HCT116 (cell line): ENCODE measurements at regions not wholly inside any gene's neighbourhood (a gene's known extent, or its start where the extent isn't known, plus 50 kb on each side); places are given as distances from the start of the nearest gene placed in this dataset.

Source experiments
- ATAC-seq: fragments of 200-7000 bp; cut with Tn5 transposase; 2 replicates; pipeline ENCODE4 v1.9.1; 2020; ENCODE audit warnings: mild to moderate bottlenecking, moderate library complexity
- BruUV-seq: library from RNA; stranded (reverse); fragments of 400-500 nt; replicated peaks from 2 replicates; lab custom pipeline; 2021; lab: Mats Ljungman, UMichigan
- CTCF ChIA-PET: fragments of 300-600 bp; sonication (Branson Sonifier 250); formaldehyde crosslinking; loops from one replicate; lab custom pipeline; 2021; ENCODE audit warnings: antibody characterized with exemption; lab: Charles Lee
- POLR2A ChIA-PET: fragments of 300-600, 350-600 bp; sonication (Branson Sonifier 250); formaldehyde crosslinking; loops from one replicate; lab custom pipeline; 2021; ENCODE audit warnings: antibody characterized with exemption; lab: Charles Lee
- RAD21 ChIA-PET, 2 experiments: fragments of 300-600 bp; sonication (Branson Sonifier 250); formaldehyde crosslinking; loops; one replicate each; lab custom pipeline; 2023; ENCODE audit warnings: low total read pairs in 2 of 2; ENCODE audit not compliant: uncharacterized antibody in 2 of 2, unreplicated experiment in 2 of 2, low non-redundant PET in 1 of 2; lab: Charles Lee
- DNase-seq: peaks from one replicate; pipeline ENCODE4 v3.0.0-alpha.2; 2010; ENCODE audit warnings: low read depth, low spot score
- H2AFZ ChIP-seq: fragments of 200-600 bp; shearing (Covaris generic), sonication (generic); 2 replicates; pipeline ENCODE4 v1.6.1; 2017; ENCODE audit warnings: low read depth, mixed run types, mixed read lengths, antibody characterized with exemption, low read length; ENCODE audit not compliant: poor library complexity, severe bottlenecking
- H3K27ac ChIP-seq: 2 replicates; pipeline ENCODE4 v1.5.1; 2012; ENCODE audit warnings: low read depth, low read length
- H3K27me3 ChIP-seq: fragments of 200-600 bp; sonication (generic); 2 replicates; pipeline ENCODE4 v1.6.1; 2016; ENCODE audit warnings: mixed run types, low read length, mixed read lengths; ENCODE audit not compliant: insufficient read depth
- H3K36me3 ChIP-seq, 2 experiments: fragments of 200-500 bp in 1 of 2; fragments of 200-600 bp in 1 of 2; sonication (Bioruptor generic) in 1 of 2; sonication (generic) in 1 of 2; 2 replicates each; pipeline versions ENCODE4 v1.5.1 to v1.6.1; 2014 to 2016; ENCODE audit warnings: low read length in 2 of 2, inconsistent platforms in 1 of 2, mixed read lengths in 1 of 2, mixed run types in 1 of 2; ENCODE audit not compliant: insufficient read depth in 2 of 2, control insufficient read depth in 1 of 2
- H3K4me1 ChIP-seq, 2 experiments: fragments of 200-600 bp in 1 of 2; sonication (generic) in 1 of 2; 2 replicates each; pipeline versions ENCODE4 v1.5.1 to v1.6.1; 2012 to 2017; ENCODE audit warnings: low read length in 2 of 2, inconsistent platforms in 1 of 2, mild to moderate bottlenecking in 1 of 2, mixed read lengths in 1 of 2, mixed run types in 1 of 2, moderate library complexity in 1 of 2; ENCODE audit not compliant: insufficient read depth in 2 of 2, control insufficient read depth in 1 of 2
- H3K4me2 ChIP-seq: fragments of 200-600 bp; sonication (generic); 2 replicates; pipeline ENCODE4 v1.6.1; 2017; ENCODE audit warnings: mixed run types, low read length, mixed read lengths
- H3K4me3 ChIP-seq, 2 experiments: fragments of 200-600 bp in 1 of 2; sonication (generic) in 1 of 2; replicated peaks in 1 of 2; 2 replicates each; pipeline ENCODE4 v1.5.1; 2011 to 2016; ENCODE audit warnings: low read length in 2 of 2, control low read depth in 1 of 2, low read depth in 1 of 2, mild to moderate bottlenecking in 1 of 2, mixed read lengths in 1 of 2, mixed run types in 1 of 2
- H3K79me2 ChIP-seq: fragments of 200-600 bp; sonication (generic); 2 replicates; pipeline ENCODE4 v1.6.1; 2017; ENCODE audit warnings: mild to moderate bottlenecking, mixed run types, low read length, moderate library complexity, mixed read lengths; ENCODE audit not compliant: insufficient read depth
- H3K9ac ChIP-seq: fragments of 200-600 bp; sonication (generic); 2 replicates; pipeline ENCODE4 v1.6.1; 2016; ENCODE audit warnings: low read length, mixed read lengths
- H3K9me2 ChIP-seq: fragments of 200-600 bp; sonication (generic), shearing (Covaris generic); 2 replicates; pipeline ENCODE4 v1.6.1; 2017; ENCODE audit warnings: mixed run types, mild to moderate bottlenecking, moderate library complexity; ENCODE audit not compliant: insufficient read depth
- H3K9me3 ChIP-seq, 2 experiments: fragments of 200-500 bp in 1 of 2; fragments of 200-600 bp in 1 of 2; sonication (Bioruptor generic) in 1 of 2; sonication (generic) in 1 of 2; 2 replicates each; pipeline ENCODE4 v1.6.1; 2014 to 2017; ENCODE audit warnings: low read length in 2 of 2, mixed read lengths in 2 of 2, inconsistent platforms in 1 of 2, low read depth in 1 of 2, mild to moderate bottlenecking in 1 of 2, mixed run types in 1 of 2, moderate library complexity in 1 of 2; ENCODE audit not compliant: control insufficient read depth in 1 of 2, insufficient read depth in 1 of 2
- H4K20me1 ChIP-seq: fragments of 200-600 bp; sonication (generic), shearing (Covaris generic); 2 replicates; pipeline ENCODE4 v1.6.1; 2017; ENCODE audit warnings: mixed run types, mild to moderate bottlenecking, moderate library complexity; ENCODE audit not compliant: insufficient read depth
- CEBPB ChIP-seq: IDR thresholded peaks from 2 replicates; pipeline ENCODE4 v1.6.1; 2012; ENCODE audit warnings: low read depth
- EGR1 ChIP-seq: IDR thresholded peaks from 2 replicates; pipeline ENCODE4 v1.6.1; 2012; ENCODE audit warnings: low read depth
- ELF1 ChIP-seq: IDR thresholded peaks from 2 replicates; pipeline ENCODE4 v1.6.1; 2012; ENCODE audit warnings: low read depth, borderline replicate concordance
- POLR2A ChIP-seq: IDR thresholded peaks from 2 replicates; pipeline ENCODE4 v1.7.0; 2011; ENCODE audit warnings: borderline replicate concordance; ENCODE audit not compliant: insufficient read depth, insufficient read length; ENCODE audit errors: extremely low read depth
- POLR2AphosphoS5 ChIP-seq: IDR thresholded peaks from 2 replicates; pipeline ENCODE4 v1.6.1; 2011; ENCODE audit warnings: mild to moderate bottlenecking, low read depth, low read length, moderate library complexity
- SIN3A ChIP-seq: IDR thresholded peaks from 2 replicates; pipeline ENCODE4 v1.6.1; 2012; ENCODE audit warnings: low read depth
- SRF ChIP-seq: IDR thresholded peaks from 2 replicates; pipeline ENCODE4 v1.6.1; 2012; ENCODE audit warnings: low read depth
- YY1 ChIP-seq: IDR thresholded peaks from 2 replicates; pipeline ENCODE4 v1.6.1; 2011; ENCODE audit warnings: low read length, low read depth, moderate library complexity, mild to moderate bottlenecking; ENCODE audit not compliant: insufficient replicate concordance; ENCODE audit errors: extremely low read depth
- intact Hi-C: fragments of 100-400 bp; cut with micrococcal nuclease; formaldehyde crosslinking; loops from 2 replicates; pipeline ENCODE4 v1.10.0; 2022
- TF ChIP-seq, protein P1 (sequence below): IDR thresholded peaks from 2 replicates; pipeline ENCODE4 v1.6.1; 2012
- TF ChIP-seq, protein P2 (sequence below): IDR thresholded peaks from 2 replicates; pipeline ENCODE4 v1.6.1; 2012
- TF ChIP-seq, protein P3 (sequence below): IDR thresholded peaks from 2 replicates; pipeline ENCODE4 v1.6.1; 2012; ENCODE audit warnings: low read depth

DNA sequence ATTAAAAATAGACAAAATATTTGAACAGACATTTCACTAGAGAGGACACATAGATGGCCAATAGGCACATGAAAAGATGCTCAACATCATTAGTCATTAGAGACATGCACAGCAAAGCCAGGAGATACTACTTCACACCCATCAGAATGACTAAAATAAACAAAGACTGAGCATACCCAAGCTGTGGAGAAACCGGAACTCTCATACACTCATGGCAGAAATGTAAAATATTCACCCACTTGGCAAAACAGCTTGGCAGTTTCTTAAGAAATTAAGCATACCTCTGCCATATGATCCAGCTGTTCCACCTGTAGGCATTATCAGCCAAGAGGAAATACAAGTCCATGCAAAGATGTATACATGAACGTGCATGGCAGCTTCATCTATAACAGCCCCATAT lies 213.4 kb downstream of the TSHZ3 start:
- ChIA-PET POLR2A (no interaction called here), CTCF (no interaction called here), RAD21 (no interaction called here)
- BruUV-seq = no TSS peak
- Histone ChIP-seq H3K9me2 (no peaks in the 10 kb centered on the region), H3K4me1 (no peaks in the 10 kb centered on the region), H3K27ac (no peak overlapping the region), H2AFZ (no peak overlapping the region), H3K79me2 (no peaks in the 10 kb centered on the region), H3K9me3 (peaks cover 20 to 36% of the 10 kb centered on the region in 2 experiments; a peak in 2 of 4 replicates), H4K20me1 (no peaks in the 10 kb centered on the region), H3K4me3 (no peak overlapping the region), H3K27me3 (no peaks in the 10 kb centered on the region), H3K9ac (no peak overlapping the region), H3K4me2 (no peak overlapping the region), H3K36me3 (no peaks in the 10 kb centered on the region)
- DNase-seq (no peak), ATAC-seq (no peak)
- TF ChIP-seq, protein P1, sequence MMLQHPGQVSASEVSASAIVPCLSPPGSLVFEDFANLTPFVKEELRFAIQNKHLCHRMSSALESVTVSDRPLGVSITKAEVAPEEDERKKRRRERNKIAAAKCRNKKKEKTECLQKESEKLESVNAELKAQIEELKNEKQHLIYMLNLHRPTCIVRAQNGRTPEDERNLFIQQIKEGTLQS = no peak
- TF ChIP-seq POLR2A (no peak), CEBPB (no peak), EGR1 (no peak)
- TF ChIP-seq, protein P2, sequence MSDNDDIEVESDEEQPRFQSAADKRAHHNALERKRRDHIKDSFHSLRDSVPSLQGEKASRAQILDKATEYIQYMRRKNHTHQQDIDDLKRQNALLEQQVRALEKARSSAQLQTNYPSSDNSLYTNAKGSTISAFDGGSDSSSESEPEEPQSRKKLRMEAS = no peak
- intact Hi-C loops = no loop called here

DNA sequence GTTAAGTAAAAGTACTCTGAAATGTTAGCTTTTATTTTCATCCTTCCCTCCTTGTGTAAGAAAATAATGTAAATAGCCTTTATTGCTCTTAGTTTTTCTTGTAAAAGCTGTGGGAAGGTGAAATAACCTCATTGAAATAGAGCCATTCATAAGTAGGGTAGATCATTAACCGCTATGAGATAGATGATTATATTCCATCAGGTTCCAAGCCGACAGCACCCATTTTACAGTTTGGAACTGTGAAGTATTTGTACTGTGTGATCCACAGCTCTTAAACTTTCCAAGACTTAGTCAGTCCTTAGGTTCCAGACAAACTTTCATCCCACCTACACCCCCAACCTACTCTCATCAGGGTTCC lies 216.5 kb downstream of the TSHZ3 start:
- Histone ChIP-seq H3K9me3 (peaks cover 4 to 38% of the 10 kb centered on the region in 2 experiments; a peak in 2 of 4 replicates), H3K4me2 (no peak overlapping the region), H3K9ac (no peak overlapping the region), H3K4me1 (no peaks in the 10 kb centered on the region), H2AFZ (no peak overlapping the region), H3K27ac (no peak overlapping the region), H3K4me3 (no peak overlapping the region), H4K20me1 (no peaks in the 10 kb centered on the region), H3K27me3 (no peaks in the 10 kb centered on the region), H3K36me3 (no peaks in the 10 kb centered on the region), H3K79me2 (no peaks in the 10 kb centered on the region), H3K9me2 (no peaks in the 10 kb centered on the region)
- CTCF ChIA-PET = no interaction called here
- BruUV-seq = no TSS peak
- ATAC-seq = no peak
- POLR2A ChIA-PET = no interaction called here
- no peak for DNase-seq
- RAD21 ChIA-PET = no interaction called here
- intact Hi-C loops = no loop called here
- TF ChIP-seq YY1 = no peak
- no peak for TF ChIP-seq ELF1
- TF ChIP-seq, protein P3, sequence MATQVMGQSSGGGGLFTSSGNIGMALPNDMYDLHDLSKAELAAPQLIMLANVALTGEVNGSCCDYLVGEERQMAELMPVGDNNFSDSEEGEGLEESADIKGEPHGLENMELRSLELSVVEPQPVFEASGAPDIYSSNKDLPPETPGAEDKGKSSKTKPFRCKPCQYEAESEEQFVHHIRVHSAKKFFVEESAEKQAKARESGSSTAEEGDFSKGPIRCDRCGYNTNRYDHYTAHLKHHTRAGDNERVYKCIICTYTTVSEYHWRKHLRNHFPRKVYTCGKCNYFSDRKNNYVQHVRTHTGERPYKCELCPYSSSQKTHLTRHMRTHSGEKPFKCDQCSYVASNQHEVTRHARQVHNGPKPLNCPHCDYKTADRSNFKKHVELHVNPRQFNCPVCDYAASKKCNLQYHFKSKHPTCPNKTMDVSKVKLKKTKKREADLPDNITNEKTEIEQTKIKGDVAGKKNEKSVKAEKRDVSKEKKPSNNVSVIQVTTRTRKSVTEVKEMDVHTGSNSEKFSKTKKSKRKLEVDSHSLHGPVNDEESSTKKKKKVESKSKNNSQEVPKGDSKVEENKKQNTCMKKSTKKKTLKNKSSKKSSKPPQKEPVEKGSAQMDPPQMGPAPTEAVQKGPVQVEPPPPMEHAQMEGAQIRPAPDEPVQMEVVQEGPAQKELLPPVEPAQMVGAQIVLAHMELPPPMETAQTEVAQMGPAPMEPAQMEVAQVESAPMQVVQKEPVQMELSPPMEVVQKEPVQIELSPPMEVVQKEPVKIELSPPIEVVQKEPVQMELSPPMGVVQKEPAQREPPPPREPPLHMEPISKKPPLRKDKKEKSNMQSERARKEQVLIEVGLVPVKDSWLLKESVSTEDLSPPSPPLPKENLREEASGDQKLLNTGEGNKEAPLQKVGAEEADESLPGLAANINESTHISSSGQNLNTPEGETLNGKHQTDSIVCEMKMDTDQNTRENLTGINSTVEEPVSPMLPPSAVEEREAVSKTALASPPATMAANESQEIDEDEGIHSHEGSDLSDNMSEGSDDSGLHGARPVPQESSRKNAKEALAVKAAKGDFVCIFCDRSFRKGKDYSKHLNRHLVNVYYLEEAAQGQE = no peak
- no peak for TF ChIP-seq POLR2AphosphoS5
- no peak for TF ChIP-seq SIN3A
- TF ChIP-seq, protein P2 = no peak
- TF ChIP-seq SRF = no peak
